ENCODE measurements at regions not wholly inside any gene's neighbourhood (a gene's known extent, or its start where the extent isn't known, plus 50 kb on each side); places are given as distances from the start of the nearest gene placed in this dataset.

DNA sequence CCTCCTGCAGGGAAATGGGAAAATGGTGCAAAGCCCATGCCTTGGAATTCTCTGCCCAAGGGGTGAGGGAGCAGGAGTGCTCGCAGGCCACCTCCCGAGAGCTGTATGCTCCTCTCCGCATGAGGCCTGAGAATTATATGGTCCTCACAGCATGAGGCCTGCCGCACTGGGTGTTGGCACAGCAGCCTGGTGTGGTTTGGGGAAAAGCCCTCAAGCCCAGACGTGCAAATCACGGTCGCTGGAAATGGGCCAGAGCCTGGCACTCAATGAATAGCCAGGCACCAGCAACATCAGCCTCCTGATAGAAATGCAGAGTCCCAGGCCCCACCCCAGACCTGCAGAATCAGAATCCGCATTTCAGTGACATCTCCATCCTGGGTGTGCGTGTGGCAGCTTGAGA, 156.4 kb upstream of the FOXF1 start:
- DNase-seq (ENCODE audit: low read depth in 2 of 2, low spot score in 1 of 2): no peak

DNA sequence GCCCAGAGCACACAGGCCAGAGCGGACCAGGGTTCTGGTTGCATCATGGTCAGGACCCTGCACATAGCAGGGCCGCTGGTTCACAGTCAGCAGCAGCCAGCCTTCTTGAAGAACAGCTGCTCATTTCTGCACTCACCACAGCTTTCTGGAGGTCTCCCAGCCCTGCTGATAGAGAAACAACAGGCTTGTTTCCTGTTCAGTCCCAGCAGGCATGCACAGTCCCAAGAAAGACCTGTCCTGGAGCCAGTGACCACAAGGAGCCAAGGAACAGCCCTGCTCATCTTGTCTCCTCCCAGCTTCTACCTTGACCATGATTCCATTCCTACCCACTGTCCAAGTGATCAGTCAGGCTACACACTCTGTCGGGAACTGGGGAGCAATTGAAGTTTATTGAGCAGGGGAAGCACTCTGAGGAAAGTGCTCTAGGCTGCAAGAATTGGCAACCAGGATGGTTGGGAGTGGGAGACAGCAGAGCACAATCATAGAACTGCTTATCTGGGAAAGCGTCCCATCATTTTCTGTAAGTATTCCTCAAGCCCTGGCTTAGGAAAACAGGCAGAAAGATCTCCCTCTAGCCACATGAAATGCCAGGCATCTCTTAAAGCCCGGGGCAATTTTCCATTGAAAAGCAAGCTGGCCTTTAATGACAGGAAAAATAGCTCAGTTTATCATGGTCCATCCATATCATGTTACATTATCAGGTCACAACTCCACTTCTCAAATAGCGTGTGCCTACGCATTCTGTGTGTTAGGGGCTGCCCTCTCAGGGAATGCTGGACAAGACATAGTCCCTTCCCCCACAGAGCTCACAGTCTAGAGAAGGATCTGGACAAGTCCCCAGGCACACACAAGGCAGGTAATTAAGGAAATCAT, 155.4 kb upstream of the FOXF1 start:
- no peak for DNase-seq (ENCODE audit: low read depth in 2 of 2, low spot score in 1 of 2)

DNA sequence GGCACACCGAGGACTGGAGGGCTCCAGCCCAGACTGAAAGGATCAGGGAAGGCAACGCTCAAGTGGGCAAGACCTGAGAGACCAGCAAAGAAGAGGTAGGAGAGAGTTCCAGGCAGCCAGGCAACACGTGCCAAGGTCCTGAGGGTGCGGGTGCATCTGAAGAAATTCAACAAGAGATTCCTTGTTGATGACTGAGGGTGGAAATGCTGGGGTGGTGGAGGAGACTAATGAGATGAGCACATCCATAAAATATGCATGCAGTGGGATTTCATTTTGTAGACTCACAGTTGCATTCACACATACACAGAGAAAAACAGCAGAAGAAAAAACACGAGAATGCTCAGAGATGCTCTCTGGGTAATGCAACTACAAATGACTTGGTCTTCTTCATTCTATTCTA, 154.8 kb upstream of the FOXF1 start:
- no peak for DNase-seq (ENCODE audit: low read depth in 2 of 2, low spot score in 1 of 2)

DNA sequence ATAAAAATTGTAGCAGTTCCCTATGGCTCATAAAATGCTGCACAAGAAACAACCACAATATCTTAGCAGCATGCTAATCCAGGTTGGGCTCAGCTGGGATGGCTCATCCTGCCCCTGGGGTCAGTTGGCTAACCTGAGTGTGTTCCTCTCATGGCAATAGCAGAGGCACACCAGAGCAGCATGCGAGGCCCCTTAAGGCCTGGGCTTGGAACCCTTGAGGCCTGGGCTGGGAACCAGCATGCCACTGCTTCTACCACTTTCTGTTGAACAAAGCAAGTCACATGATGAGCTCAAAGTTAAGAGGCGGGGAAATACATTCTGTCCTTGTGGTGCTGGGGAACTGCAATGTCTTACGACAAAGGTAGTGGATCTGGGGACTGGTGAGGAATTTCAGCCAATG, 154.4 kb upstream of the FOXF1 start:
- DNase-seq (ENCODE audit: low read depth in 2 of 2, low spot score in 1 of 2): no peak

DNA sequence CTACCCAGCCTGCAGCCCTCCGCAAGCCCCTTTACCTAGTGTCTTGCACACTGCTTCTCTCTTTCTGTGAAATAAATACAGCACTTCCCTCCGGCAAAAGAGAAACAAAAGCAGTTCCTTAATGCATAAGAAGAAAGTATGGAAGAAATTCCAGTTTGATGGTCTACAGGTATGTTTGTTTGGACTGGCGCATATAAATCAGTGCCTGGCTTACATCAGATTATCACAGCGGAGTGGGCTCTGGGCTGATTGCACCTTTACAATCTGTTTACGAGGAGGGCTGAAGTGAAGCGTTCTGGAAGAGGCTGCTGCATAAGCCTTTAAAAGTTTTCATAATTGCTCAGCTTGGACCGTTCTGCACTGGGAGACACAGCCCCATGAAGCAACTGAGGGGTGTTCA, 153.5 kb upstream of the FOXF1 start:
- no peak for DNase-seq (ENCODE audit: low read depth in 2 of 2, low spot score in 1 of 2)

DNA sequence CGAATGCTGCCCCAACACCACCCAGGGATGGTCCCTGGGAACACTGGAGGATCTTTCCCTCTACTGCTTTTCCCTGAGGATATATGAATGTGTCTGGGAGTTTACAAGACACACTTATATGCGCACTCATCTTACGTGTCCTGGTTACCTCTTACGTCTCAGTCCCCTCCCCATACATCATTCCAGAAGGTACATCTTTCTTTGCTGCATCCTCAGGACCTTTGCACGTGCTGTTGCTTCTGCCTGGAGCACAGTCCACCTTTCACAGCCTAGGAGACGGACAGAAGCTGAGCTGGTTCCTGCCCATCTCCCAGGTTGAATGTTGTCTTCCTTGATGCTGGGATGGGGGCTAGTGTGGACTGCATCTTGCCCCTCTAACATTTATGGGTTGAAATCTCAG, 153.0 kb upstream of the FOXF1 start:
- DNase-seq (ENCODE audit: low read depth in 2 of 2, low spot score in 1 of 2): no peak

DNA sequence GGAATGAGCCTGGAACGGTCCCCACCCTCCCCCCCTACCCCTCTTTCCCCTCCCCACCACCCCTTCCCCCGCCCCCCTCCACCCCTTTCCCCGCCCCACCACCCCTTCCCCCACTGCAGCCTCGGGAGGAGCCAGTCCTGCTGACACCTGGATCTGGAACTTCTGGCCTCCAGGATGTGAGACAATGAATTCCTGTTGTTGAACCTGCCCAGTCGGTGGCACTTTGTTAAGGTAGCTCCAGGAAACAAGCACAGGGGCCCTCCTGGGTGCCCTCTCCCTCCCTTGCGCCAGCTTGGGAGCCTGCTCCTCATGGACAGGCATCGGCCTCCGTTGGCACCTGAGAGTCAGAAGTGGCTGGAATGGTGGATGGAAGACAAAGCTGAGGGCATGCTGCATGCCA, 152.4 kb upstream of the FOXF1 start:
- no peak for DNase-seq (ENCODE audit: low read depth in 2 of 2, low spot score in 1 of 2)

DNA sequence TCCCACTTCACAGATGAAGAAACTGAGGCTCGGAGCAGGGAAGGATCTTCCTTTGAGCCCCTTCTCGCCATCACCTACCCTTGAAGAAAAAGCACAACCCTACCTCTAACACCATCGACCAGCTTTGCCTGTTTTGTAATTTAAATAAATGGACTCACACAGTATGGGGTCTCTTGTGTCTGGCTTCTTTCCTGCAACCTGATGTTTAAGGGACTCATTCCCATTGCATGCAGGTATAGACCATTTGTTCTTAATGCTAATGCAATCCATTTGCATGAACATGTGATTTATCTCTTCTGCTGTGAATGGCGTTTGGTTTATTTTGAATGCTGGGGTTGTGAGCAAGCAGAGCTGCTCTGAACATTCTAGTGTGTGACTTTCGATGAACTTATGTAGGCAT, 150.8 kb upstream of the FOXF1 start:
- DNase-seq (ENCODE audit: low read depth in 2 of 2, low spot score in 1 of 2): no peak

DNA sequence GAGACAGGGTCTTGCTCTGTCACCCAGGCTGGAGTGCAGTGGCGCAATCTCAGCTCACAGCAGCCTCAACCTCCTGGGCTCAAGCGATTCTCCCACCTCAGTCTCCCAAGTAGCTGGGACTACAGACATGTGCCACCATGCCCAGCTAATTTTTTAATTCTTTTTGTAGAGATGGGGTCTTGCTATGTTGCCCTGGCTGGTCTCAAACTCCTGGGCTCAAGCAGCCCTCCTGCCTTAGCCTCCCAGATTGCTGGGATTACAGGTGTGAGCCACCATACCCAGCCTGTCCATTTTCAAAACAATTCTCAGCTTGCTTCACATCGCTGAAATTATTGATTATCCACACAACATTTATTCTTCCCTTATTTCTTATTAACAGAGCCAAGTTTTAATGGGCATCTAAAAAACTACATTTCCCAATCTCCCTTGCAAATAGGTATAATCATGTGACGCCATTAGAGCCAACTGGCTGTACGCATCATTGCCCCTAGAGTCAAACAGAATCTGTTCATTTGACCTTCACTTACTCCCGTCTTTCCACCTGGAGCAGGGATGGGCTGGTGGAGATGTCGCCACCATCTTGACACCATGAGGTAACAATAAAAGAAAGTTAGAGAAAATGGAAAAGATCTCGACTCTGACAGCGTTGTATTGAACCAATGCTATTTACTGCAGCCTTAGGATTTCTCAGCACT, 148.0 kb upstream of the FOXF1 start:
- no peak for DNase-seq (ENCODE audit: low read depth in 2 of 2, low spot score in 1 of 2)

DNA sequence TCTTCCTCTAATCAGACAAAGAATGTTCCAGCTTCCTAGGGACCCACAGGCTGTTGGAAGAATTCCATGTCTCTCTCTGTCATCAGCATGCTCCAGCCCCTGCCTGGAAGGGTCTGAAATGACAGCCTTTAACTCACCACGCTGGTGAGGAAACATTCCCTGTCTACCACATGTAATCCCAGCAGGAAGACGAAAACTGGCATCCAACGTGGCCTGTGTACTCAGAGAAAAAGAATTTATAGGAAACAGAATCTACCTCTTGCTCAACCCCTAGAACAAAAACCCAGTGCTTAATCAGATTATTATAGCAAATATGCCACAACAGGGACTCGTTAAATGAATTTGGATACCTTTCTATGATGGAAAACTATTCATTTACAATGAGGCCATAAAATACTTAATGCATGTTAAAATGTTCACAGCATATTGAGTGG, 147.3 kb upstream of the FOXF1 start:
- no peak for DNase-seq (ENCODE audit: low read depth in 2 of 2, low spot score in 1 of 2)

DNA sequence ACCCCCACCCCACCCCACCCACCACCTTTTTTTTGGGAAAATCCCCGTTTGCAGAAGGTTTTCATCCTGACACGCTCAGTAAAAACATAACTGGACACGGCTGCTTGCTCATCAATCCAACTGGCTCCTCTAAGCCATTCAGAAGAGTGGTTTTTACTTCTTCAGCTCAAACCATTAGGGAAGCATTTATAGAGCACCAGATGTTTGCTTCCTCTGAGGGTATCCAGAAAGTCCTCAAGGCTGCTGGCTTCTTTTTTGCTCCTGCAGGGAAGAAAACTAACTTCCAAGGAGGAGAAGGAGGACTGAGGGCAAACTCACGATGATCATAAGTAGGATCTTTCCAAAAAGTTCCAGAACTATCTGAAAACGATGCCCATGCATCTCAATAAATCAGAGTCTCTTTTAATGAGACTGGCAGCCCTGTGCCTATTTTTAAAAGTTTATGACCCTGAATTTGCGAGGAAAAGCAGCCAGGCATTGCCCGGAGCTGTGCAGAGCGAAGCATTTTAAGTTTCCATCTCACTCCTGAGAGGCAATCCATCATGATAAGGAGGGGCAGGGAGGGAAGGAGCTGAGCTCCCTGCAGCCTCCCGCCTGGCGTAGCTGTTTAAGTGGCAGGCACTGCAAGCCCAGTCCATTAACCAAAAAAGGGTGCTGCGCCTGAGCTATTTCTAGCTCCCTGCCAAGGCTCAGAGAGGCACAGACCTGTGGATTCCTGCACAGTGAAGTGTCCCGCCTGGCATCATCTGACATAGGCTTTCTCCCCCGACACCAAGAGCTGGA, 146.3 kb upstream of the FOXF1 start:
- no peak for DNase-seq (ENCODE audit: low read depth in 2 of 2, low spot score in 1 of 2)

DNA sequence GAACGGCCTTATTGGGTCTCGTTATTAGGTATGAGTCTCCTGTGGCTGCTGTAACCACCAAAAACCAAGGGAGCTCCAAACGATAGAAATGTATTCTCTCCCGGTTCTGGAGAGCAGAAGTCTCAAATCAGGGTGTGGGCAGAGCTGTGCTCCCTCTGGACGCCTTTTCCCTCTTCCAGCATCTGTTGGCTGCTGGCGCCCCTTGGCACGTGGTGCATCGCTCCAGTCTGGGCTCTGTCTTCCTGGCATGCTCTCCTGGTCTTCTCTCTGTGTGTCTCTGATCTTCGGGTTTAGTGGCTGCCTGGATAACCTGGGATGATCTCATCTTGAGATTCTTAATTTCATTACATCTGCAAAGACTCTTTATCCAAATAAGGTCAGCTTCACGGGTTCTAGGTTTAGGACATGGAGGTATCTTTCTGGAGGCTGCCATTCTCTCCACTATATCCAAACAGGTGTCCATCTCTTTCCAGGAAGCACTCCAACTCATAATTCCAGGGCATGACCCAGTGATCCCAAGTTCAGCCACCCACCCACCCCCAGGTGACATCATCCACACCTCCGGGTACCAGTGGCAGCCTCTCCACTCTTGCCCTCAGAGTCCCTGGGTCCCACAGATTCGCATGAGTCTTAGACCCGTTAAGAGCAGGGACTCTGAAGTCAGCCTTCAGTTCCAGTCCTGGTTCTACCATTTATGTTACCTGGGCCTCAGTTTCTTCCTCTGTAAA, 145.5 kb upstream of the FOXF1 start:
- DNase-seq (ENCODE audit: low read depth in 2 of 2, low spot score in 1 of 2): no peak

DNA sequence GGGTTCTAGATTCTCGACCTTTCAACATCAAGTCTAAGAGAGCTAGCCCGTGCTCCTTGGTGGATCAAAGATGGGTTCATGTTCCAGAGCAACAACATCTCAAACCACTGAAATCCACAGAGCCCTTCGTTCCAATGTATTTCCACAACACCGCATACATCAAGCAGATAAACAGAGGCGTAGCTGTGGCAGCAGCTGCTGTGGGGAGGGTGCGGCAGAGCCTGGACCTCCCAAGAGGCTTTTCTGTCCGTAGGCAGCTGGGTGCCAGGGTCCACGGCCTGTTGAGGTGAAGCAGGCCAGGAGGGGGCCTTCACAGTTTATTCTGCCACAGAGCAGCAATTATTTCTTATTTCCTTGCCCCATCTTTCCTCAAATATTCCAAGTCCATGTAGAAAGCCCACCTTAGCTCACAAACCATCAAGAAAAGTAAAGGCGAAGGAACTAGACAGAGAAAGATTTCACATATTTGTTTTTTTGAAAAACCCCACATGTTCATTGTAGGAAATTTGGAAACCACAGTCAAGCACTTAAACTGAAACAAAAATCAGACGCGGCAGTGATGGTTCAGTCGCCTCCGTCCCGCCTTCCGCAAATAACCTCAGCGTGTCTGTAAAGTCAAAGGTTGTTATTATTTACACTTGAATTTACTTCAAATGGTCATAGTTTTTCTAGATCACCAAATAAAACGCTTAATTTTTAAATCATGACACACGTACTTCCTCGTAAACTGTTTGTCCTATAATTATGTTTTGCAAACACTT, 144.6 kb upstream of the FOXF1 start:
- DNase-seq (ENCODE audit: low read depth in 2 of 2, low spot score in 1 of 2): no peak

DNA sequence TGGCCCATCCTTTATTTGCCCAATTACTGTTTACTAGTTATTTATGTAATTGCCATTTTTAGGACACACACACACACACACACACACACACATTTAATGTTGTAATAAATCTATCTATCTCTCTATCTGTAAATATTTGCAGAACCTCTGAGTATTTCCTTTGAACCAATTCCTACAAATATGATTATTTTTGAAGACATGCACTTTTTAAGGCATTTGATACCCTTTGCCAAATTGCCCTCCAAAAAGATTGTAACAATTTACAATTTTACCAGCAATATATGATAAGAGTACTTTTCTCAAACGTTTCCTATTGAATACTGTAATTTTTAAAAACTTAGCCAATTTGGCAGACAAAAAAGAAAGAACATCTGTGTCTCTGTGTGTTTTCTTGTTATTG, 143.8 kb upstream of the FOXF1 start:
- no peak for DNase-seq (ENCODE audit: low read depth in 2 of 2, low spot score in 1 of 2)

DNA sequence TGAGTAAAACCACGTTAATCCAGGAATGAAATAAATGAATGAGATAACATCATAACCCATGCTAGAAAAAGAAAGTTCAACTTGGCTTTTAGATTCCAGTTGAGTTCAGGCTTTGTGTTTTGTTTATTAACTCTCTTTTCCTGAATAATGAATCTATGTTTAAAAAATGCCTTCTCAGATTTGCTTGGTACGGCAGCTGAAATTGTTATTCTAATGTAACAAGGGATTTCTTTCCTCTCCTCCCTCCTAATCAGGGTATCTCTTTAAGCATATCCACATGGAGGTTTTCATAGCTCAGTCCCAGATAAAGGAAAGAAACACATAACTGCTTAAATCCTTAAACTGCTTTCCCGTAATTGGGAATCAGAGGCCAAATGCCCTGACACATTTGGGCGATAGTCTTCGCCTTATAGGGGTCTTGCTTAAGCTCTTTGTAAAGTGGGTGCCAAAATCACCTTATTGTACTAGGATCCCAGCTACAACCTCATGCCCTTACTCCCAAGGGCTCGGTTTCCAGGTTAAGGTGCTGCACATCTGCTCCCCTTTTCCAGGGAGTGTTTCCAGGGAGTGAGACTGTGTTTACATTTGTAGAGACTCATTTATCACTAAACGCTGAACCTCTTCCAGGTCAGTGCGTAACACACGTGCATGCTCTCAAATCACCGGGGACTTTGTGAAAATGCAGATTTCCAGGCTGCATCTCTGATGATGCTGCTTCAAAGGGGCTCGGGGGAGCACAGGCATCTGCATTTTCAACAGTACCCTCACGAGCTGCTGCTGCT, 142.8 kb upstream of the FOXF1 start:
- DNase-seq (ENCODE audit: low read depth in 2 of 2, low spot score in 1 of 2): no peak

DNA sequence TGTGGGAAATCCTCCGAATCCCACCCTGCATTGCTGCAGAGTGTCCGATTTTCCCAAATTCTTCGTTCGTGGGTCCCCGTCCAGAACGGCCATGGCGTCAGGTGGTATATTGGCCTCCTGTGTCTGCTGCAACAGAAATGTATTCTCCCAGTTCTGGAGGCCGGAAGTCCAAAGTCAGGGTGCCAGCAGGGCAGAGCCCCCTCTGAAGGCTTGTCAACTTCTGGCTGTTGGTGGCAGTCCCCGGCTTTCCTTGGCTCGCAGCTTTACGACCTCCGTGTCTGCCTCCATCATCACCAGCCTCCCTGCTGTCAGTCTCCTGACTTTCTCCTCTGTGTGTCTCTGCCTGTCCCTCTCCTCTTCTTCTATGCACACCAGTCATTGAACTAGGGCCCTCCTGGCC, 142.1 kb upstream of the FOXF1 start:
- no peak for DNase-seq (ENCODE audit: low read depth in 2 of 2, low spot score in 1 of 2)

DNA sequence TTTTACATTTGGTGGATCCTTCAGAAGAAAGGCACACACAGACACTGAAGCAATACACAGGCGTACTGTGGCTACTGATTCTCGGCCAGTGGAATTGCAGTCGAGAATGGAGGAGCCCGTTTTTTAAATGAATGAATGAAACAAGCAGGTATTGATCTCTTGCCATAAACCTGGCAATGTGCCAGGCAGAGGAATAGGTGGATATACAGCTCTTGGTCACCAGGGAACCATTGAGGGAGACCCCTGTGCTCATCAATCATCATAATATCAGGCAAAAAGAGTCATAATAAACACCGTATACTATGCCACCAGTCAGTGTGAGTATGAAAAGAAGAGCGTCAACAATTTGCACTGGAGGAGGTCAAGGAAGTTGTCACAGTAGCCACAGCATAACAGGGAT, 140.3 kb upstream of the FOXF1 start:
- DNase-seq (ENCODE audit: low read depth in 2 of 2, low spot score in 1 of 2): no peak

DNA sequence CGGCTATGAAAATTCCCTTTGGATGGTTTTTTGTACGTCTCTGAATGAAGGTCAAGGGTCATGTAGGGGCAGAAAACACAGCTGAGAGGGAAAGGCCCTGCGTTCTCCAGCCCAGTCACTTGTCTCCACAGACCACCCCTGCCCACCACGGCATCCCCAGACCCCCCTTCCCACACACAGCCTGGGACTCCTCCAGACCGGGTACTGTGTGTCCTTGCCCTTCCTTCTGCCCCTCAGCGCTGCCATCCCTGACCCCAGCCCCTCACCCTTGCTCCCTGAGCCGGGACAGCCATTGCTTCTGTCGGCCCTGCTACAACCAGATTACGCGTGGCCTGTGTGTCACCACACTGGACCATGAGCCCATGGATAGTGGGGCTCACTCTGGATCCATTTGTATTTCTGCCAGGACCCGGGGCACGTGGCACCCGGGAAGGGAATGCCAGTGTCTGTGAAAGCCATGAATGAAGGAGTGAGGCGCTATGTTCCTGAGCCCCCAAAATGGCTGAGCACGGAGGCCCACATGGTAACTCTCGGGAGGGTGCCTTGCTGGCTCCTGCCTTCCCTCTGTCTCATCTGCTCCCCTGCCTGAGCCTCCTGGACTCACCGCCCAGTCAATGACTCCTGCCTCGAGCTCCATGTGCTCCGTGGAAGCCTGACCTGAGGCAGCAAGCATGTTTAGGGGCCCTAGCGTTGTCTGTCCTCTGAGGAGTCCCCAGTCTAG, 139.1 kb upstream of the FOXF1 start:
- DNase-seq (ENCODE audit: low read depth in 2 of 2, low spot score in 1 of 2): no peak

DNA sequence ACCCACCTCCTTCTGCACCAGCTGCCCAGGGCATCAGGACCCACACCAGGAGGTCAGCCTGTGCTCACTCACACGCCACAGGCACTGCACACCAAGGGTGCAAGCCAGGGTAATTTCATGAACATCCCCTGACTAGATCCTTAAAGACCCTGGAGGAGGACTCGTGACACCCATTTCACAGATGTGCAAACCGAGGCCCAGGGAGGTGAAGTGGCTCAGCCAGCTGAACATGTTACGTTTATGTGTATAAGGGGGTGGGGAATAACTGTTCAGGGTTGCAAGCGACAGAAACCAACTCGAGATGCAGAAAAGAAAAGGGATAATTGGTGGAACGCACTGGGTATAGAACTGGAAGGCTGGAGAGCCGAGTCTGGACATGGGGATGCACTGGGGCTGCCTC, 138.1 kb upstream of the FOXF1 start:
- no peak for DNase-seq (ENCODE audit: low read depth in 2 of 2, low spot score in 1 of 2)

Data from stimulated activated CD8-positive, alpha-beta memory T cell treated with anti-CD3 and anti-CD28 coated beads, Interleukin-4, amount 100 ng/mL, for 4 hours (primary cell).